ENCODE measurements at regions not wholly inside any gene's neighbourhood (a gene's known extent, or its start where the extent isn't known, plus 50 kb on each side); places are given as distances from the start of the nearest gene placed in this dataset.
"Not testable (repeated sequence)": the region's sequence is repeated elsewhere in the genome, so short reads cannot be mapped to it uniquely, and the experiment has no call there.

- DNase-seq: no peak
Observed at GRCh38 chr12:17352164-17352563, 737.8 kb downstream of the RERGL start.

- DNase-seq: no peak
Observed at GRCh38 chr12:17348311-17348710, 741.7 kb downstream of the RERGL start.

GRCh38 chr12:17344649-17345048 is 738.7 kb upstream of the LMO3 start:
- DNase-seq: no peak

GRCh38 chr12:17342381-17342961 is 736.5 kb upstream of the LMO3 start:
- no peak for DNase-seq

- no peak for DNase-seq
Observed at GRCh38 chr12:17335487-17335886, 729.5 kb upstream of the LMO3 start.

GRCh38 chr12:17334784-17335183 is 728.8 kb upstream of the LMO3 start:
- DNase-seq: no peak

- no peak for DNase-seq
Observed at GRCh38 chr12:17333287-17333686, 727.3 kb upstream of the LMO3 start.

- DNase-seq: no peak
Observed at GRCh38 chr12:17326649-17327048, 720.7 kb upstream of the LMO3 start.

GRCh38 chr12:17322090-17322489 is 716.1 kb upstream of the LMO3 start:
- DNase-seq: no peak

GRCh38 chr12:17304503-17305347 is 698.8 kb upstream of the LMO3 start:
- DNase-seq: no peak

GRCh38 chr12:17302001-17302400 is 696.0 kb upstream of the LMO3 start:
- no peak for DNase-seq

GRCh38 chr12:17301544-17301943 is 695.6 kb upstream of the LMO3 start:
- DNase-seq: no peak

- DNase-seq: no peak
Observed at GRCh38 chr12:17296882-17297281, 690.9 kb upstream of the LMO3 start.

- no peak for DNase-seq
Observed at GRCh38 chr12:17286874-17287273, 680.9 kb upstream of the LMO3 start.

- no peak for DNase-seq
Observed at GRCh38 chr12:17284873-17285272, 678.9 kb upstream of the LMO3 start.

GRCh38 chr12:17283563-17283962 is 677.6 kb upstream of the LMO3 start:
- no peak for DNase-seq

GRCh38 chr12:17282169-17282568 is 676.2 kb upstream of the LMO3 start:
- not testable (repeated sequence) for DNase-seq

GRCh38 chr12:17278946-17279345 is 673.0 kb upstream of the LMO3 start:
- DNase-seq: no peak

- DNase-seq: no peak
Observed at GRCh38 chr12:17276196-17276595, 670.2 kb upstream of the LMO3 start.

GRCh38 chr12:17266856-17267255 is 660.9 kb upstream of the LMO3 start:
- no peak for DNase-seq

- DNase-seq: no peak
Observed at GRCh38 chr12:17264603-17265002, 658.6 kb upstream of the LMO3 start.

- no peak for DNase-seq
Observed at GRCh38 chr12:17239874-17240273, 633.9 kb upstream of the LMO3 start.

GRCh38 chr12:17235996-17236395 is 630.0 kb upstream of the LMO3 start:
- no peak for DNase-seq

GRCh38 chr12:17215759-17216570 is 610.0 kb upstream of the LMO3 start:
- DNase-seq: no peak
